GM19351 (cell line): ENCODE measurements at regions not wholly inside any gene's neighbourhood (a gene's known extent, or its start where the extent isn't known, plus 50 kb on each side); places are given as distances from the start of the nearest gene placed in this dataset.

Source experiments
- ATAC-seq: cut with Tn5 transposase; IDR thresholded peaks from one replicate; pipeline ENCODE4 v1.9.1; 2021; ENCODE audit warnings: mild to moderate bottlenecking, moderate library complexity; ENCODE audit not compliant: unreplicated experiment

GRCh38 chr11:45477588-45477987 lies 187.8 kb downstream of the CHST1 start:
- ATAC-seq = no peak

- ATAC-seq = no peak
Observed at GRCh38 chr11:45476126-45476525, 189.3 kb downstream of the CHST1 start.

- ATAC-seq = no peak
Observed at GRCh38 chr11:45475173-45475572, 189.0 kb upstream of the SYT13 start.

- no peak for ATAC-seq
Observed at GRCh38 chr11:45473341-45473895, 187.3 kb upstream of the SYT13 start.

DNA sequence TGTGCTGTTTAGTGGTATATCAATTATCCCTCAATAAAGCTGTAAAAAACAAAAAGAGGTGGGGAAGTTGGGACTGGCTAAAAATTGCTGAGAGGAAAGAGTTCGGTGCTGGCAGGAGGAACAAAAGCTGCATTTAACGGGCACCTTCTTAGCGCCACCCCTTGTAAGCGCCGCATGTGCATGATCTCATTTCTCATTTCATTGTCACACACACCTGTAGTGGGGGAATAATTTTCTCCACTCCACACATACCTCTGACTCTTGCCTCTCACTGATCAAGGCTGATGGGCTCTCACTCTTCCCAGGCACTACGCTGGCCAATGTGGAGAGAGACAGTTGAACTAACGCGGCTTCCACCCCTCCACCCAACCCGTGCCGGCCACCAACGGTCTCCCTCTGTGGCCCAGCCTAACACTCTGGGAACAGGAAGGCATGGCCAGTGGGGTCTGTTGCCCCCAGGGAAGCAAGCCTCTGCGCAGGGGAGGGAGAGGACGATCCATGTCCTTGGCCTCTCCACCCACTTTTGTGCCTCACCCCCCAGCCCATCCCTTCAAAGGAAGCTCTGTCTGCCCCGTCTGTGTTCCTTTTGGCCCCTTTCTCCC lies 186.7 kb upstream of the SYT13 start:
- ATAC-seq = no peak

GRCh38 chr11:45471266-45471665 lies 185.1 kb upstream of the SYT13 start:
- ATAC-seq = no peak

DNA sequence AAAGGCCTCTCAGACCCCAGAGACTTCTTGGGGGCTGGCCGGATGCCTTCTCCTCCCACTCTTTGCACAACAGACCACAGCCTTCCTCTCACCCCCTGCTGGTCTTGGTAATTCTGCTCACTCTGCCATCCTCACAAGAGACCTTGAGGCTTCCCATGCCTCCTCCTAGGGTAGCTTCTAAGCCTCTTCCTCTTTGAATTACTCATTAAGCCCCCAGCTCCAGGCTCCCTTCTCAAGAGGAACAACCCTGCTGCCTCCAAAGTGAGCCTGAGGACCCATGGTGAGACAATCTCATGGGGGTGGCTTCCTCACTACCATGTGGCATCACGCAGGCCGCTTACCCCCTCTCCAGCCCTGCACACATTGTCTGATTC lies 184.6 kb upstream of the SYT13 start:
- no peak for ATAC-seq

GRCh38 chr11:45470151-45470793 lies 184.1 kb upstream of the SYT13 start:
- no peak for ATAC-seq

DNA sequence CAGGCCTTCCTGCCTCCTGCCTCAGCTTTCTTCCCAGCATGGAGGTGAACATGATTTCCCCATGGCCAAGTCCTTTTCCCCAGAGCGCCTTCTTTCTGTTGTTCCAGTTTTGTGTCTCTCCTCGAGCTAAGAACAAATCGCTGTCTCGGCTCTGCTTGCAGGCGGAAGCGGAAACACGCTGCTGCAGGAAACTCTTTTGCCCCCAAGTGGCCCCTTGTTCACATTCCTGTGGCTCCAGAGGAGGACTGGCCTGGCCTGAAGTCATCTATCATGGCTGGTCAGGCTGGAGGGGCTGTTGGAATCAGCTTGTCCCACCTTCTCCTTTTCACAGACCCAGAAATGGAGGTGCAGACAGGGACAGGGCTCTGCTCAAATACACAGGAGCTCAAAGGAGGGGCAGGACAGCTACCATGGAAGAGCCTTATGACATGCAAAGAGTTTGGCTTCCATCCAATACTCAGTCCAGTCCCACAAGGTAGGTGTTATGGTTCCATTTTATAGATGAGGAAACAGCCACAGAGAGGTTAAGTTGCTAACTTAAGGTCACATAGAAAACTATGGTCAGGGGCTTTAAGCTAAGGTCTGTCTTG lies 182.2 kb upstream of the SYT13 start:
- ATAC-seq = no peak

GRCh38 chr11:45463541-45463940 lies 177.4 kb upstream of the SYT13 start:
- ATAC-seq = no peak

DNA sequence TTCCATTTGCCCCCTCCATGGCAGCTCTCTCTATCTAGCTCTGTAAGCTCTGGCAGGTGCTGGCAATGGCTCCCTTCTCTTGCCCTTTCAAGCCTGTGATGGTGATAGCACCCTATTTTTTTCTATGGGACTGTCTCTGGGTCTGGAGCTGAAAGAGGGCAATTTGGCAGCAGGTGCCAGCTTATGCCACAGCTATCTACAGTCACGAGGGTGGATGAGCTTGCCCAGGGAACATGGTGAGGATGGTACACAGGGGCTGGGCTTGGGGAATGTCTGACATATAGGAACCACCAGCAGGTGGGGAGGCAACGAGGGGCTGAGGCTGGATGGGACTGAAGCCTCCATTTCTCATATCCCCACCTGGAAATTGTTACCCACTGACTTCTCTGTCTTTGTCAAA lies 175.4 kb upstream of the SYT13 start:
- ATAC-seq = no peak

- ATAC-seq = no peak
Observed at GRCh38 chr11:45459491-45459890, 173.3 kb upstream of the SYT13 start.

- no peak for ATAC-seq
Observed at GRCh38 chr11:45458269-45458668, 172.1 kb upstream of the SYT13 start.

- no peak for ATAC-seq
Observed at GRCh38 chr11:45457649-45458048, 171.5 kb upstream of the SYT13 start.

GRCh38 chr11:45456686-45457085 lies 170.5 kb upstream of the SYT13 start:
- no peak for ATAC-seq

GRCh38 chr11:45455536-45455935 lies 169.4 kb upstream of the SYT13 start:
- no peak for ATAC-seq

- no peak for ATAC-seq
Observed at GRCh38 chr11:45454917-45455401, 168.8 kb upstream of the SYT13 start.

GRCh38 chr11:45453721-45454120 lies 167.6 kb upstream of the SYT13 start:
- no peak for ATAC-seq

- ATAC-seq = no peak
Observed at GRCh38 chr11:45451766-45452440, 165.8 kb upstream of the SYT13 start.

DNA sequence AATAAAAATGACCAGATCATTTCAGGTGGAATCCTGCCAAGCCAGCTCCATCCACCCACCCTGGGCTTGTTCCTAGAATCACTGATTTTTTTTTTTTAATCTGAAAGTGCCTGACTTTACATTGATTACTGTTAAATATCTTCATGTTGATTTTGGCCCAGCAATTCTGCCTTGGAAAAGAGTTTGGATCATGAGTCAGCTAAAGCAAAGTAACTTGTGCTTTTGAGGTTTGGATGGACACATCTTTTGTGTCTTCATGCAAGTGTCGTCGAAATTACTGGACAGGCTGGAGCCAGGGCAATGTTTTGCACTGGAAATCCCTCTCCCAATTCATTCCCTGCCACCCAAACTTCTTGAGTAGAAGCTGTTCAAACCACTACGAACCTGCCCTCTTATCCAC lies 164.0 kb upstream of the SYT13 start:
- no peak for ATAC-seq

- ATAC-seq = no peak
Observed at GRCh38 chr11:45449036-45449601, 163.0 kb upstream of the SYT13 start.
